OCI-LY7 (cell line): ENCODE measurements at regions not wholly inside any gene's neighbourhood (a gene's known extent, or its start where the extent isn't known, plus 50 kb on each side); places are given as distances from the start of the nearest gene placed in this dataset.

Experiments
- EZH2phosphoT487 ChIP-seq: fragments of 200-600 bp; sonication (generic); IDR thresholded peaks from 2 replicates; pipeline ENCODE4 v1.6.1; 2018; ENCODE audit warnings: low read depth, borderline replicate concordance, mild to moderate bottlenecking, mixed run types, antibody characterized with exemption, low read length, moderate library complexity, mixed read lengths
- TF ChIP-seq, protein P1 (sequence below): fragments of 200-600 bp; sonication (generic); conservative IDR thresholded peaks from 2 replicates; pipeline ENCODE4 v1.5.1; 2014; ENCODE audit warnings: mild to moderate bottlenecking, antibody characterized with exemption, low read length, moderate library complexity, mixed read lengths

- TF ChIP-seq EZH2phosphoT487: no peak
- TF ChIP-seq, protein P1, sequence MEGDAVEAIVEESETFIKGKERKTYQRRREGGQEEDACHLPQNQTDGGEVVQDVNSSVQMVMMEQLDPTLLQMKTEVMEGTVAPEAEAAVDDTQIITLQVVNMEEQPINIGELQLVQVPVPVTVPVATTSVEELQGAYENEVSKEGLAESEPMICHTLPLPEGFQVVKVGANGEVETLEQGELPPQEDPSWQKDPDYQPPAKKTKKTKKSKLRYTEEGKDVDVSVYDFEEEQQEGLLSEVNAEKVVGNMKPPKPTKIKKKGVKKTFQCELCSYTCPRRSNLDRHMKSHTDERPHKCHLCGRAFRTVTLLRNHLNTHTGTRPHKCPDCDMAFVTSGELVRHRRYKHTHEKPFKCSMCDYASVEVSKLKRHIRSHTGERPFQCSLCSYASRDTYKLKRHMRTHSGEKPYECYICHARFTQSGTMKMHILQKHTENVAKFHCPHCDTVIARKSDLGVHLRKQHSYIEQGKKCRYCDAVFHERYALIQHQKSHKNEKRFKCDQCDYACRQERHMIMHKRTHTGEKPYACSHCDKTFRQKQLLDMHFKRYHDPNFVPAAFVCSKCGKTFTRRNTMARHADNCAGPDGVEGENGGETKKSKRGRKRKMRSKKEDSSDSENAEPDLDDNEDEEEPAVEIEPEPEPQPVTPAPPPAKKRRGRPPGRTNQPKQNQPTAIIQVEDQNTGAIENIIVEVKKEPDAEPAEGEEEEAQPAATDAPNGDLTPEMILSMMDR: no peak
Observed at GRCh38 chr2:146321175-146321574, 1523.7 kb upstream of the ACVR2A start.
